ENCODE measurements at regions not wholly inside any gene's neighbourhood (a gene's known extent, or its start where the extent isn't known, plus 50 kb on each side); places are given as distances from the start of the nearest gene placed in this dataset.

GRCh38 chr6:114952229-114952628, 609.4 kb upstream of the HS3ST5 start:
- Histone ChIP-seq H3K79me2 (ENCODE audit: insufficient read depth, low read length) (no peaks in the 10 kb centered on the region), H3K9ac (ENCODE audit: low read length) (no peak overlapping the region), H3K36me3 (ENCODE audit: insufficient read depth, low read length) (no peaks in the 10 kb centered on the region), H3F3A (ENCODE audit: insufficient read depth, low read length) (no peaks in the 10 kb centered on the region), H3K4me2 (ENCODE audit: low read length) (no peak overlapping the region), H2AFZ (ENCODE audit: low read length) (no peak overlapping the region), H3K27ac (ENCODE audit: low read depth, low read length, poor library complexity, severe bottlenecking) (no peak overlapping the region), H3K4me3 (ENCODE audit: low read depth, low read length, poor library complexity, severe bottlenecking) (no peak overlapping the region), H3K4me1 (ENCODE audit: insufficient read depth, low read length, severe bottlenecking) (no peaks in the 10 kb centered on the region), H3K27me3 (ENCODE audit: insufficient read depth, low read length) (no peaks in the 10 kb centered on the region), H3K9me3 (ENCODE audit: low read length) (no peaks in the 10 kb centered on the region), H3K9me2 (ENCODE audit: low read depth, low read length) (no peaks in the 10 kb centered on the region), H4K20me1 (ENCODE audit: insufficient read depth, low read length) (no peaks in the 10 kb centered on the region)
- TF ChIP-seq CTCF (IDR thresholded peaks at IDR 0.05; ENCODE audit: low read length) (no peak), EZH2 (IDR thresholded peaks at IDR 0.05; ENCODE audit: borderline replicate concordance, low read length) (no peak)

GRCh38 chr6:114945392-114945791, 602.6 kb upstream of the HS3ST5 start:
- Histone ChIP-seq H4K20me1 (ENCODE audit: insufficient read depth, low read length) (no peaks in the 10 kb centered on the region), H3K9me3 (ENCODE audit: low read length) (no peaks in the 10 kb centered on the region), H3F3A (ENCODE audit: insufficient read depth, low read length) (no peaks in the 10 kb centered on the region), H3K9ac (ENCODE audit: low read length) (no peak overlapping the region), H3K79me2 (ENCODE audit: insufficient read depth, low read length) (no peaks in the 10 kb centered on the region), H3K4me2 (ENCODE audit: low read length) (no peak overlapping the region), H2AFZ (ENCODE audit: low read length) (no peak overlapping the region), H3K4me3 (ENCODE audit: low read depth, low read length, poor library complexity, severe bottlenecking) (no peak overlapping the region), H3K27ac (ENCODE audit: low read depth, low read length, poor library complexity, severe bottlenecking) (no peak overlapping the region), H3K27me3 (ENCODE audit: insufficient read depth, low read length) (no peaks in the 10 kb centered on the region), H3K4me1 (ENCODE audit: insufficient read depth, low read length, severe bottlenecking) (no peaks in the 10 kb centered on the region), H3K9me2 (ENCODE audit: low read depth, low read length) (no peaks in the 10 kb centered on the region), H3K36me3 (ENCODE audit: insufficient read depth, low read length) (no peaks in the 10 kb centered on the region)
- no peak for TF ChIP-seq EZH2 (IDR thresholded peaks at IDR 0.05; ENCODE audit: borderline replicate concordance, low read length)
- no peak for TF ChIP-seq CTCF (IDR thresholded peaks at IDR 0.05; ENCODE audit: low read length)

GRCh38 chr6:114941078-114941477, 598.3 kb upstream of the HS3ST5 start:
- Histone ChIP-seq H3K27me3 (ENCODE audit: insufficient read depth, low read length) (no peaks in the 10 kb centered on the region), H3K9me2 (ENCODE audit: low read depth, low read length) (no peaks in the 10 kb centered on the region), H3K36me3 (ENCODE audit: insufficient read depth, low read length) (no peaks in the 10 kb centered on the region), H3K4me2 (ENCODE audit: low read length) (no peak overlapping the region), H3K9me3 (ENCODE audit: low read length) (no peaks in the 10 kb centered on the region), H3F3A (ENCODE audit: insufficient read depth, low read length) (no peaks in the 10 kb centered on the region), H3K79me2 (ENCODE audit: insufficient read depth, low read length) (no peaks in the 10 kb centered on the region), H3K9ac (ENCODE audit: low read length) (no peak overlapping the region), H3K27ac (ENCODE audit: low read depth, low read length, poor library complexity, severe bottlenecking) (no peak overlapping the region), H4K20me1 (ENCODE audit: insufficient read depth, low read length) (no peaks in the 10 kb centered on the region), H2AFZ (ENCODE audit: low read length) (no peak overlapping the region), H3K4me1 (ENCODE audit: insufficient read depth, low read length, severe bottlenecking) (no peaks in the 10 kb centered on the region), H3K4me3 (ENCODE audit: low read depth, low read length, poor library complexity, severe bottlenecking) (no peak overlapping the region)
- TF ChIP-seq CTCF (IDR thresholded peaks at IDR 0.05; ENCODE audit: low read length) (no peak), EZH2 (IDR thresholded peaks at IDR 0.05; ENCODE audit: borderline replicate concordance, low read length) (no peak)

Measured in OCI-LY1 (cell line).